Astrocyte (in vitro differentiated cells and primary cell): ENCODE measurements at regions not wholly inside any gene's neighbourhood (a gene's known extent, or its start where the extent isn't known, plus 50 kb on each side); places are given as distances from the start of the nearest gene placed in this dataset.
"Not testable (repeated sequence)": the region's sequence is repeated elsewhere in the genome, so short reads cannot be mapped to it uniquely, and the experiment has no call there.

ENCODE experiments used
- DNase-seq: peaks from one replicate; pipeline ENCODE4 v3.0.0-alpha.2; 2010; ENCODE audit warnings: low read depth
- FAIRE-seq: peaks from 2 replicates; lab custom pipeline; 2011; peaks lifted over from hg19 to GRCh38; lab: Jason Lieb, UNC
- H2AFZ ChIP-seq: 2 replicates; pipeline ENCODE4 v1.6.0; 2012; ENCODE audit warnings: low read depth, low read length, inconsistent platforms
- H3K27ac ChIP-seq: 2 replicates; pipeline ENCODE4 v1.5.1; 2011; ENCODE audit warnings: low read depth, low read length, inconsistent platforms
- H3K27me3 ChIP-seq: 2 replicates; pipeline ENCODE4 v1.6.0; 2011; ENCODE audit warnings: low read length, inconsistent platforms; ENCODE audit not compliant: insufficient read depth
- H3K36me3 ChIP-seq: 2 replicates; pipeline ENCODE4 v1.5.1; 2011; ENCODE audit warnings: low read length, inconsistent platforms; ENCODE audit not compliant: insufficient read depth
- H3K4me1 ChIP-seq: 2 replicates; pipeline ENCODE4 v1.5.1; 2011; ENCODE audit warnings: low read length, inconsistent platforms; ENCODE audit not compliant: insufficient read depth
- H3K4me2 ChIP-seq: 2 replicates; pipeline ENCODE4 v1.6.0; 2012; ENCODE audit warnings: low read length, inconsistent platforms
- H3K4me3 ChIP-seq: 2 replicates; pipeline ENCODE4 v1.5.1; 2011; ENCODE audit warnings: low read depth, mild to moderate bottlenecking, low read length, inconsistent platforms; ENCODE audit not compliant: insufficient read depth
- H3K79me2 ChIP-seq: 2 replicates; pipeline ENCODE4 v1.6.0; 2012; ENCODE audit warnings: mild to moderate bottlenecking, low read length, inconsistent platforms; ENCODE audit not compliant: insufficient read depth
- H3K9ac ChIP-seq: 2 replicates; pipeline ENCODE4 v1.6.0; 2012; ENCODE audit warnings: mild to moderate bottlenecking, low read length, inconsistent platforms
- H3K9me3 ChIP-seq: 2 replicates; pipeline ENCODE4 v1.5.1; 2012; ENCODE audit warnings: low read depth, mild to moderate bottlenecking, low read length, inconsistent platforms; ENCODE audit not compliant: insufficient read depth
- H4K20me1 ChIP-seq: 2 replicates; pipeline ENCODE4 v1.6.0; 2012; ENCODE audit warnings: low read length, inconsistent platforms; ENCODE audit not compliant: insufficient read depth
- H3K27ac Mint-ChIP-seq: one replicate; pipeline ENCODE4 v1.8.0; 2021; ENCODE audit warnings: mild to moderate bottlenecking, mixed read lengths; ENCODE audit not compliant: unreplicated experiment
- H3K27me3 Mint-ChIP-seq: one replicate; pipeline ENCODE4 v1.8.0; 2021; ENCODE audit warnings: low read depth, mixed read lengths; ENCODE audit not compliant: unreplicated experiment
- H3K36me3 Mint-ChIP-seq: one replicate; pipeline ENCODE4 v1.8.0; 2021; ENCODE audit warnings: low read depth, mixed read lengths; ENCODE audit not compliant: unreplicated experiment
- H3K4me1 Mint-ChIP-seq: one replicate; pipeline ENCODE4 v1.8.0; 2021; ENCODE audit warnings: low read depth, mixed read lengths; ENCODE audit not compliant: unreplicated experiment
- H3K4me3 Mint-ChIP-seq: one replicate; pipeline ENCODE4 v1.8.0; 2021; ENCODE audit warnings: mild to moderate bottlenecking, moderate library complexity, mixed read lengths; ENCODE audit not compliant: unreplicated experiment
- H3K9me3 Mint-ChIP-seq: one replicate; pipeline ENCODE4 v1.8.0; 2021; ENCODE audit warnings: mild to moderate bottlenecking, mixed read lengths; ENCODE audit not compliant: unreplicated experiment
- CTCF ChIP-seq: IDR thresholded peaks from 2 replicates; pipeline ENCODE4 v1.5.1; 2011; ENCODE audit warnings: low read depth, mild to moderate bottlenecking, inconsistent platforms, low read length, moderate library complexity; ENCODE audit not compliant: insufficient read depth
- EZH2 ChIP-seq: IDR thresholded peaks from 2 replicates; pipeline ENCODE4 v1.6.1; 2012; ENCODE audit warnings: mild to moderate bottlenecking, low read length, inconsistent platforms; ENCODE audit not compliant: insufficient read depth

GRCh38 chr2:16417726-16418125, 247.9 kb downstream of the CYRIA start:
- FAIRE-seq = no peak
- H3K4me3 Mint-ChIP-seq = no peak overlapping the region
- H3K36me3 ChIP-seq = no peaks in the 10 kb centered on the region
- TF ChIP-seq CTCF = no peak
- no peak for TF ChIP-seq EZH2
- H3K9me3 ChIP-seq = no peaks in the 10 kb centered on the region
- H3K9ac ChIP-seq = no peak overlapping the region
- no peaks in the 10 kb centered on the region for H3K4me1 ChIP-seq
- no peaks in the 10 kb centered on the region for H4K20me1 ChIP-seq
- H3K4me3 ChIP-seq = no peak overlapping the region
- H3K4me2 ChIP-seq = no peak overlapping the region
- peaks cover 4% of the 10 kb centered on the region for H3K4me1 Mint-ChIP-seq
- H3K36me3 Mint-ChIP-seq = no peaks in the 10 kb centered on the region
- H3K27me3 ChIP-seq = no peaks in the 10 kb centered on the region
- H3K27ac ChIP-seq = no peak overlapping the region
- H3K79me2 ChIP-seq = no peaks in the 10 kb centered on the region
- no peak overlapping the region for H3K27ac Mint-ChIP-seq
- H3K27me3 Mint-ChIP-seq = peaks cover 9% of the 10 kb centered on the region
- no peak overlapping the region for H2AFZ ChIP-seq
- no peaks in the 10 kb centered on the region for H3K9me3 Mint-ChIP-seq
- DNase-seq = no peak

- Histone ChIP-seq H3K27me3 (no peaks in the 10 kb centered on the region), H3K4me2 (no peak overlapping the region), H3K36me3 (no peaks in the 10 kb centered on the region), H3K4me1 (no peaks in the 10 kb centered on the region), H3K9me3 (no peaks in the 10 kb centered on the region), H4K20me1 (no peaks in the 10 kb centered on the region), H3K9ac (no peak overlapping the region), H3K27ac (no peak overlapping the region), H2AFZ (no peak overlapping the region), H3K4me3 (no peak overlapping the region), H3K79me2 (no peaks in the 10 kb centered on the region)
- DNase-seq (no peak), FAIRE-seq (no peak)
- Mint-ChIP-seq H3K27ac (no peak overlapping the region), H3K4me1 (peaks cover 4% of the 10 kb centered on the region), H3K4me3 (no peak overlapping the region), H3K27me3 (peaks cover 9% of the 10 kb centered on the region), H3K9me3 (no peaks in the 10 kb centered on the region), H3K36me3 (no peaks in the 10 kb centered on the region)
- no peak for TF ChIP-seq EZH2
- no peak for TF ChIP-seq CTCF
Observed at GRCh38 chr2:16416651-16417050, 249.0 kb downstream of the CYRIA start.

DNA sequence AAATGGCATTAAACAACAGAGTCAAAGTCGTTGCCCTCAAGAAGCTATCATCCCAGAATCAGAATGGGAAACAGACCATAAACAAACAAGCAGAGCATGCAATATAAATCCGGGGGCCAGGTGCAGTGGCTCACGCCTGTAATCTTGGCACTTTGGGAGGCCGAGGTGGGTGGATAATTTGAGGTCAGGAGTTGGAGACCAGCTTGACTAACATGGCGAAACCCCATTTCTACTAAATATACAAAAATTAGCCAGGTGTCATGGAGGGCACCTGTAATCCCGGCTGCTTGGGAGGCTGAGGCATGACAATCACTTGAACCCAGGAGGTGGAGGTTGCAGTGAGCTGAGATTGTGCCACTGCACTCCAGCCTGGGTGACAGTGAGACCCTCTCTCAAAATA, 249.8 kb downstream of the CYRIA start:
- not testable (repeated sequence) for H3K36me3 Mint-ChIP-seq, H3K27ac Mint-ChIP-seq, H3K79me2 ChIP-seq, DNase-seq, FAIRE-seq, H3K4me3 Mint-ChIP-seq, H3K4me3 ChIP-seq, H3K36me3 ChIP-seq, H3K4me1 ChIP-seq, H3K27ac ChIP-seq, H3K9me3 ChIP-seq, H3K27me3 Mint-ChIP-seq, H2AFZ ChIP-seq, H3K27me3 ChIP-seq, H3K9ac ChIP-seq, H3K9me3 Mint-ChIP-seq, H3K4me2 ChIP-seq, H3K4me1 Mint-ChIP-seq, H4K20me1 ChIP-seq
